NCI-H524 (cell line): ENCODE measurements at regions not wholly inside any gene's neighbourhood (a gene's known extent, or its start where the extent isn't known, plus 50 kb on each side); places are given as distances from the start of the nearest gene placed in this dataset.
"Not testable (repeated sequence)": the region's sequence is repeated elsewhere in the genome, so short reads cannot be mapped to it uniquely, and the experiment has no call there.

Source experiments
- DNase-seq, 2 experiments: peaks; one replicate each; lab custom pipeline; 2025; lab: John Stamatoyannopoulos, UW

GRCh38 chr16:88331989-88332920, 50.5 kb upstream of the ZNF469 start:
- DNase-seq, result no peak

DNA sequence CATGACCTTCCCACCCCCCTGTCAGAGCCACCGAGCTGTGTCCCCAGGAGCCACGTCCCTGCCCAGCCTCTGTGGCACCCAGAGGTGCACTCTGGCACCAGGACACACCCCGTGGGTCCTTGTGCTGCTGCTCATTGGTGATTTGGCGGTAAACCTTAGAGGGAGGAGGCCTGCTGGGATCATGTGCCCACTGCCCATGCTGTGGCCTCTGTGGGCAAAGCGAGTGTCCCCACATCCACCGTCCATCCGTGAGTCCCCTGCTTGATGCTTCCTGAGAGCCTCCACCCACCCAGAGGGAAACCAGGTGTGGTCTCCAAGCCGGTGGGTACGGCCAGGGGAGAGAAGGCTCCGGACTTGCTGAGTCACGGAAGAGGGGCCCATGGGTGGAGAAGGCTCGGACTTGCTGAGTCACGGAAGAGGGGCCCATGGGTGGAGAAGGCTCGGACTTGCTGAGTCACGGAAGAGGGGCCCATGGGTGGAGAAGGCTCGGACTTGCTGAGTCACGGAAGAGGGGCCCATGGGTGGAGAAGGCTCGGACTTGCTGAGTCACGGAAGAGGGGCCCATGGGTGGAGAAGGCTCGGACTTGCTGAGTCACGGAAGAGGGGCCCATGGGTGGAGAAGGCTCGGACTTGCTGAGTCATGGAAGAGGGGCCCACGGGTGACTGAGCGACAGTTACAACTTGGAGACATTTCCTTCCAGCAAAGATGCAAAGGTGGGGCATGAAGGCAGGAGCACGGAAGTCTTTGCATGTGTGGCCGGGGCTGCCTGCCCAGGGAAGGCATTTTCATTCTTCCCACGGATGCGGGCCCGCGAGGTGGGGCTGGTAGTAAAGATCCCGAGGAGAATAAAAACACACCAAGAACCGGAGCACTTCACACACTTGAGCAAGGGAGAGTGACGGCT, 49.6 kb upstream of the ZNF469 start:
- DNase-seq, result not testable (repeated sequence)
